Renal cortex interstitium (tissue), 11 donors: ENCODE measurements at regions not wholly inside any gene's neighbourhood (a gene's known extent, or its start where the extent isn't known, plus 50 kb on each side); places are given as distances from the start of the nearest gene placed in this dataset.

ENCODE experiments used
- DNase-seq, 11 donors: peaks; one replicate each; pipeline ENCODE4 v3.0.0-alpha.2; 2013; ENCODE audit warnings: low read depth in 9 of 11, low spot score in 4 of 11; ENCODE audit errors: extremely low read depth in 1 of 11

DNA sequence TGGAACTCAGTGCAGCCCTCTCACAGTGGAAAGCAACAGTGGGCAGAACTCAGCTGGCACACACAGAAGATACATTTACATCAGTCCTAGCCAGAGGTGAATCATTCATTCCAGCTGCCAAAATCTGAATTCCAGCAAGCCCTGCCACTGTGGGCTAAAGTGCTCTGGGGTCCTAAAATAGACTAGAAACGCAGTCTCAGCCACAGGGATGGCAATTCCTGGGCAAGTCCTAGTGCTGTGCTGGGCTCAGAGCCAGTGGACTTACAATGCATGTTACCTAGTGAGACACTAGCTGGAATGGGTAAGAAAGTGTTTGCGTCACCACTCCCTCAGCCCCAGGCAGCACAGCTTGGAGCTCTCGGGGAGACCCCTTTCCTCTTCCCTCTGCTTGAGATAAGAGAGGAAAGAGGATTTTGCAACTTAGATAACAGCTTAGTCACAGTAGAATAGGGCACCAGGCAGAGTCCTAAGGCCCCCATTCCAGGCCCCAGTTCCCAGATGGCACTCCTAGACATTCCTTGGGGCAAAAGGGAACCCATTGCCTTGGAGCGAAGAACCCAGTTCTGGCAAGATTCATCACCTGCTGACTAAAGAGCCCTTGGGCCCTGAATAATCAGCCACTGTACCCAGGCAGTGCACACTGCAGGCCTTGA is 592.9 kb downstream of the FSCB start:
- DNase-seq: no peak

- no peak for DNase-seq
Observed at GRCh38 chr14:43903209-43903608, 603.9 kb downstream of the FSCB start.

DNA sequence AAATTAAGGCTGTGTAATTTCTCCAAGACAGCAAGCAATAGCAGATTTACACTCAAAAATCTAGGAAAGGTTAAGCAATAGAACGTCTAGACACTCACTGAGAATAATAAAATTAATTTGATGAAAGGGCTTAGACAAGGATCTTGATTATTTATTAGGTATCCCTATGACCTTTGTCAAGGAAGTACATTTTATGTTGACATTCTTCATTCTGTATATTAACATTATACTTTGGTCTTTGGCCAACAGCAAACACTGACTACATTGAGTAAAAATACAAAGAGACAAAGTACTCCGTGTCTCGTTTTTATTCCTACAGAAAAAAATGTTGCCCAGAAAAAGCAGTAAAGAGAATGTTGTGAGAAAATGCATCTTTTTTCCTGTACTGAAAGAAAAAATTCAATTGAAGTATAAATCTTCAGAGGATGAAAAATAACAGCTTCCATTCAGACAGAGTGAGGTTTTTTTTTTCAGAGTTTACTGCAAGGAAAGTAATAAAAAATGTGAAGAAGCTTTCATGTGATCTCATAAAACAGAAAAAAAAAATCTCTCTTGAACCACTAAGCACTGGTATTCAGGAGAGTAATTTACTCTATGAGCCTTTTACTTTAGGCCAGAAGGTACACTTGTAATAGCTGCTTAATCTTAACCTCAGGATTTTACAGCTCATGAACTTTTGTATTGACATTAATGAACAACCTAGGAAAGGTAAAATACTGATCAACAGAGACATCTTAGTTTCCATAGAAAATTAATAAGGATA is 605.0 kb downstream of the FSCB start:
- peak in 6 of 11 donors; percentile 8 to 36 (median 17) for DNase-seq

DNA sequence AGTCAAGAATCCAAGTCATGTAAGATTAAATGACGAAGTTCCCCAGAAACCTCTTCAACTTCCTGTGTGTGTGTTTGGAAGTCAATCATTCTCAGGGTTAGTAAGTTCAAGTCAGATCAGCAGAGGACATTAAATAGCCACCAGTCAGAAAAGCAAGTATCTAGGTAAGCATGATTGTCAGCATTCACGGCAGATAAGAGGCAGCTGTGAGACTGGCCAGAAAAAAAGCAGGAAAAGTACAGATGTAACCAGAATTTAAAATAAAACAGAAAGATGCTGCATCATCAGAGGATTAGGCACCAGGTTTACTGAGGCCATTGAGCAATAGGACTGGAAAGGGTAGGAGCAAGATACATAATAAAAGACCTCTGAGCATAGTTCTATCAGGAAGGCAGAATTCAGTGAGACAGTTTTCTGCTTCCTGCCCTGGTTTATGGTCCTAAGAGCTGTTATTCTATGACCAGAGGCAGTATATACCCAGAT is 606.9 kb downstream of the FSCB start:
- no peak for DNase-seq

DNA sequence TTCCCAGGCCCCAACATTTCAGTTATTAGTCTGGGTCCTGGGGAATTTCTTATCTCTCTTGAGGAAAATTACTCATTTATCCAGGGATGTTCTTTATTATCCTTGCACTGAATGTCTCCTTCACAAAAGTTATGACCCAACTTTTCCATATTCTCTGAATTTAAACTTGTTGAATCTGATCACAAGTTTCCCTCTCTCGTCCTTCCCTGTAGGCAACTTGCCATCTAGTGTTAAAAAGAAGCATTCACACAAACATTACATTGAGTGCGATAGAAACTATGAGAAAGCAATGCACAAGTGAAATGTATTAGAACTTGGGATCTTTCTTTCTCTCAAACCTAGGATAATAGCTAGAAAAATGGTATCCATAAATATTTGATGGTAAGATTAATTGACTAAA is 608.4 kb downstream of the FSCB start:
- peak in 2 of 11 donors; percentile 7 to 9 for DNase-seq

DNA sequence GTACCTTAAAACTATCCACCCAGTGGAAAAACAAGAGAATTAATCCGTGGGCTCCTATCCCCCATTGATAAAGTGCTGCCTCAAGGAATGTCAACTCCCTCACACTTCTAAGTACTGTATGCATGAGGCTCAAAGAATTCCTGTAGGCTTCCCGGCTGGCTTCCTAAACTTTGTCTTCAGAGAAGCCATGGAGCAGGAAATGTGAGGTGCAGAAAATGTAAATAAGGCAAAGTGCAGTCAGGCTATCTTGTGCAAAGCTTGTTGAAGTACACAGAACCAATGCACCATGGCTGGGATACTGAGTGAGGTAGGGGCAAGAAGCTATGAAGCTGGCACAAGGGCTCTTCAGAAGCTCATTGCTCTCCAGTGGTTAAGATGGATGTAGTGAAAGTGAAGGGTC is 611.0 kb downstream of the FSCB start:
- no peak for DNase-seq

- no peak for DNase-seq
Observed at GRCh38 chr14:43894534-43894933, 612.5 kb downstream of the FSCB start.

DNA sequence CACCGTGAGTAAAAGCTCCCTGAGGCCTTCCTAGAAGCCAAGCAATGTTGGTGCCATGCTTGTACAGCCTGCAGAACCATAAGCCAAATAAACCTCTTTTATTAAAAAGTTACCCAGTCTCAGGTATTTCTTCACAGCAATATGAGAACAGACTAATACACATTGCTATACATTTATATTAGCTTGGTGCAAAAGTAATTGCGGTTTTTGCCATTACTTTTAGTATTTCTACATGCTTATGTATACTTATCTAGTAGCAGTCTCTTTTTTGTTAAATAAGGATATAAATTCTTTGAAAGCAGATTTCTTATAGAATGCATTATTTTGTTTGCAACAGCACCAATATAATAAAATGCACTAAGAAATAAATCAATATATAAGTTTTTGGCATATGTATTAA is 619.6 kb downstream of the FSCB start:
- DNase-seq: no peak

DNA sequence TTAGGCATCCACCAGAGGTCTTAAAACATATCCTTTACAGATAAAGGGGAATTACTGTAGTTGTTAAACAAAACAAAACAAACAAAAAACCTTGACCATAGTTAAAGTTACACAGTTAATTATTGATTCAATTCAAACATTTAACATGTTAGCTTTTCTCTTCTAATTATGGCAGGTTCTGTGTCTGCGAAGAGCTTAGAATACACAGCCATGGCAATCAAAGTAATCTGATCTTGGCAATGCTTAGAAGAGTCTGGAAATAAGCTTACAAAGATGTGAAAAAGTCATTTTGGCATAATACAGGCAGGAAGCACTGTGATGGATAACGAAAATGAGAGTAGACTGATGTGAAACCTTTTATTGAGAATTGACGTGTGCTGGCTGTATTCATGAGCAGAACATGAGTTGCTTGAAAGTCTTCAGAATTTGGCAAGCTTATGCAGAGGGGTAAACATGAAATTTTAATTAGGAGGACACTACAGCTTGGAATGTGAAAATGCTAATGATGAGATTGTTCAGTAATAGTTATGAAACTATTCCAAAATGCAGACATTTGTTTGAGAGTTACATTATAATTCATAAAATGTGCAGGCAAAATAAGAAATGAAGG is 629.6 kb downstream of the FSCB start:
- no peak for DNase-seq

GRCh38 chr14:43872752-43873655 is 634.1 kb downstream of the FSCB start:
- DNase-seq: no peak

GRCh38 chr14:43872222-43872621 is 634.9 kb downstream of the FSCB start:
- no peak for DNase-seq

GRCh38 chr14:43858981-43859380 is 648.1 kb downstream of the FSCB start:
- no peak for DNase-seq

DNA sequence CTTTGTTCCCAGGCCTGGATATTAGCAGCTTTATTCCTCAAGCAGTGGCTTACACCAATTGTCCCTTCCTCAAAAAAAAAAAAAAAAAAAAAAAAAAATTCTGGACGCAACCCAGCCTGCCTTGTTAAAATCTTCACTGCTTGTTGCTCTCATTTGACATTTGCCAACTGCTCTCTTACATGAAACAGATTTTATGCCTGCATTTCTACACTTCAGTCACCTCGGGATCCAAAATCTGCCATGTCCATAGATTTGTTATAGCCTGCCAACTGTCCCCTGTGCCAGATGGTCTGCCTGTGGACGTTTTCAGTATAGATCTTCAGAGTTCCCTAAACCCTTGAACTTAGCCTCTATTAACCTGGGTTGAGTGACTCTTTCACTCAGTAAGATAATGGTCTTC is 651.5 kb downstream of the FSCB start:
- DNase-seq: no peak

DNA sequence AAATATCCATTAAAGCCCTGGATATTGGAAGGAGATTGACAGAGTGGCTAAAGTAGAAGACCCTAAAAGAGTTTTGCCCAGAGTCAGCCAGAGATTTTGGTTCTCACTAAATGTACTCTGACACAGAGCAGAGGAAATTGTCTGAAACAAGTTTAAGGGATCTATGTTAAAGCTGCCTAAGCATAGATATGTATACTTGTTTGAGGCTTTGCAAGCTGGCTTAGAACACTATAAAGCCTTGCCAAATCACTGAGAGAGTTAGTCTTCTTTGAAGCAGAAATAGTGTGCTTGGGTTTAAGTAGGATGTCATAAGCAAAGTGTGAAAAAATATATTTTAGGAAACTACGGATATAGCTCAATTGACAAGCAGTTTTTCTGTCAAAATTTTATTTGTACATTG is 653.5 kb downstream of the FSCB start:
- no peak for DNase-seq

DNA sequence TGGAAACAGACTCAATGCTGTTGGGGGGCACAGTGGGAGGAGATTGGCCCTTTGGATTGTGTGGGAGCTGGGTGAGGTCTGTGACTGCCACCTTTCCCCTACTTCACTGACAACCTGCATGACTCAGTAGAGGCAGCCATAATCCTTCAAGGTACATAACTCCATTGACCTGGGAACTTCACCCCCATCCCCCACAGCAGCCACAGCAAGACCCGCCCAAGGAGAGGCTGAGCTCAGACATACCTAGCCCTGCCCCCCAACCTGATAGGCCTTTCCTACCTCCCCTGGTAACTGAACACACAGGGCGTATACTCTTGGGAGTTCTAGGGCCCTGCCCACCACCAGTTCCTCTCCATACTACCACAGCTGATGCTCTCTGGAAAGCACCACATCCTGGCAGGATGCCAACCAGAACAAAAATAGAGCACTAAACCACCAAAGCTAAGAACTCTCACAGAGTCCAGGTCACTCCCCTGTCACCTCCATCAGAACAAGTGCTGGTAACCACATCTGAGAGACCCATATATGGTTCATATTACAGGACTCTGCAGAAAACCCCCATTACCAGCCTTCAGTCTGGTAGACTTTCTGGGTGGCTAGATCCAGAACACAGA is 703.9 kb downstream of the FSCB start:
- DNase-seq: no peak

DNA sequence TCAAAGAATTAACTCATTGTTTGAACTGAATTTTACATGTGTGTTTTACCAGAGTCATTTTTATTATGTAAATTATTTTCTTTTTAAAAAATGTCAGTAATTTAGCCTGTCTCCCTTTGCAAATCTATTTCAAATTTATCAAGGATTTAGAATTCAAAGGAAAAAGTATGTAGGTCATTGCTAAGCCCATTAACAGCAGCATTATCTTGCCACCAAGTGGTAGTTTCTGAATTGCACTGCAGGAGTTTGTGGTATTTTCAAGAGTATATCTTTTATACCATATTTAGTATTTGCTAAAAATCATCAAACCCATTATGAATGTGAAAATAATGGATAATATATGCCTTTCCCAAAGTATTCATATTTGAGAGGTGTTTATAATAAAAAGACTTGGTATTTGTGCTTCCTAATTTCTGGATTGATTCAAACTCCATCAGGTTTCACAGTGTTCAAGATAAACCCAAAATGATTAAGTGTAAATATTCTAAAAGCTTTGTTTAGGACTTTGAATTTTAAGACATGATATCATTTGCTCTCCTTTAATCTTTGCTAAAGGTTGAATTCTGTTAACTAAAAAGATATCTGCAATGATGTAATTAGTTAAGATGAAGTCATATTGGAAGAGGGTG is 711.4 kb downstream of the FSCB start:
- DNase-seq: peak in 5 of 11 donors; percentile 2 to 8 (median 4)

- DNase-seq: no peak
Observed at GRCh38 chr14:43793579-43793978, 713.5 kb downstream of the FSCB start.

GRCh38 chr14:43792980-43793379 is 714.1 kb downstream of the FSCB start:
- DNase-seq: no peak
